ENCODE measurements at regions not wholly inside any gene's neighbourhood (a gene's known extent, or its start where the extent isn't known, plus 50 kb on each side); places are given as distances from the start of the nearest gene placed in this dataset.

GRCh38 chr21:14836950-14837349 lies 227.8 kb downstream of the NRIP1 start:
- no peaks in the 10 kb centered on the region for H3K9me3 ChIP-seq (ENCODE audit: control insufficient read depth, insufficient read depth, low read length)
- H3K27me3 ChIP-seq (ENCODE audit: control insufficient read depth, insufficient read depth, low read length) = no peaks in the 10 kb centered on the region
- no CpG with 5 or more reads among the region's 1 CpG for WGBS (ENCODE audit: insufficient coverage)
- Mint-ChIP-seq H3K36me3 (no peaks in the 10 kb centered on the region), H3K4me1 (no peaks in the 10 kb centered on the region), H3K4me3 (no peak overlapping the region), H3K9me3 (peaks cover under 1 to 2% of the 10 kb centered on the region in 2 donors), H3K27ac (no peak overlapping the region), H3K27me3 (ENCODE audit: low read depth in 2 of 2) (peaks cover 0 to 7% of the 10 kb centered on the region in 2 donors)
- TF ChIP-seq CTCF (IDR thresholded peaks at IDR 0.05) = no peak
- no peaks in the 10 kb centered on the region for H3K4me1 ChIP-seq (ENCODE audit: control insufficient read depth, insufficient read depth, low read length)
- intact Hi-C loops (cut with micrococcal nuclease) = no loop called here
- H3K27ac ChIP-seq (ENCODE audit: low read length) = no peak overlapping the region
- DNase-seq (no peak), ATAC-seq (no peak)
- no peak overlapping the region for H3K4me3 ChIP-seq (ENCODE audit: low read length)
- no peaks in the 10 kb centered on the region for H3K36me3 ChIP-seq (ENCODE audit: control insufficient read depth, insufficient read depth, low read length)

- Mint-ChIP-seq H3K27me3 (ENCODE audit: low read depth in 2 of 2) (peaks cover 0 to 7% of the 10 kb centered on the region in 2 donors), H3K4me3 (no peak overlapping the region), H3K9me3 (peaks cover 0 to 2% of the 10 kb centered on the region in 2 donors), H3K36me3 (no peaks in the 10 kb centered on the region), H3K4me1 (no peaks in the 10 kb centered on the region), H3K27ac (no peak overlapping the region)
- no peak overlapping the region for H3K27ac ChIP-seq (ENCODE audit: low read length)
- WGBS (ENCODE audit: insufficient coverage) = 100% methylated on average over 1 of the region's 1 CpG
- no peaks in the 10 kb centered on the region for H3K27me3 ChIP-seq (ENCODE audit: control insufficient read depth, insufficient read depth, low read length)
- no peaks in the 10 kb centered on the region for H3K36me3 ChIP-seq (ENCODE audit: control insufficient read depth, insufficient read depth, low read length)
- no peak overlapping the region for H3K4me3 ChIP-seq (ENCODE audit: low read length)
- DNase-seq (no peak), ATAC-seq (no peak)
- H3K9me3 ChIP-seq (ENCODE audit: control insufficient read depth, insufficient read depth, low read length) = no peaks in the 10 kb centered on the region
- no peaks in the 10 kb centered on the region for H3K4me1 ChIP-seq (ENCODE audit: control insufficient read depth, insufficient read depth, low read length)
- intact Hi-C loops (cut with micrococcal nuclease) = no loop called here
- no peak for TF ChIP-seq CTCF (IDR thresholded peaks at IDR 0.05)
Observed at GRCh38 chr21:14833666-14834351, 231.0 kb downstream of the NRIP1 start.

- Histone ChIP-seq H3K4me3 (ENCODE audit: low read length) (no peak overlapping the region), H3K27me3 (ENCODE audit: control insufficient read depth, insufficient read depth, low read length) (no peaks in the 10 kb centered on the region), H3K36me3 (ENCODE audit: control insufficient read depth, insufficient read depth, low read length) (no peaks in the 10 kb centered on the region), H3K27ac (ENCODE audit: low read length) (no peak overlapping the region), H3K4me1 (ENCODE audit: control insufficient read depth, insufficient read depth, low read length) (no peaks in the 10 kb centered on the region), H3K9me3 (ENCODE audit: control insufficient read depth, insufficient read depth, low read length) (no peaks in the 10 kb centered on the region)
- no peak for ATAC-seq
- intact Hi-C loops (cut with micrococcal nuclease) = no loop called here
- Mint-ChIP-seq H3K9me3 (peaks cover 0 to 2% of the 10 kb centered on the region in 2 donors), H3K27me3 (ENCODE audit: low read depth in 2 of 2) (peaks cover 0 to 7% of the 10 kb centered on the region in 2 donors), H3K4me3 (no peak overlapping the region), H3K36me3 (no peaks in the 10 kb centered on the region), H3K4me1 (no peaks in the 10 kb centered on the region), H3K27ac (no peak overlapping the region)
- 95% methylated on average over 3 of the region's 4 CpGs for WGBS (ENCODE audit: insufficient coverage)
- DNase-seq = no peak
- TF ChIP-seq CTCF (IDR thresholded peaks at IDR 0.05) = no peak
Observed at GRCh38 chr21:14833241-14833640, 231.6 kb downstream of the NRIP1 start.

- DNase-seq = no peak
- Histone ChIP-seq H3K9me3 (ENCODE audit: control insufficient read depth, insufficient read depth, low read length) (no peaks in the 10 kb centered on the region), H3K4me1 (ENCODE audit: control insufficient read depth, insufficient read depth, low read length) (no peaks in the 10 kb centered on the region), H3K4me3 (ENCODE audit: low read length) (no peak overlapping the region), H3K36me3 (ENCODE audit: control insufficient read depth, insufficient read depth, low read length) (no peaks in the 10 kb centered on the region), H3K27ac (ENCODE audit: low read length) (no peak overlapping the region), H3K27me3 (ENCODE audit: control insufficient read depth, insufficient read depth, low read length) (no peaks in the 10 kb centered on the region)
- H3K27me3 Mint-ChIP-seq (ENCODE audit: low read depth in 2 of 2) = no peaks in the 10 kb centered on the region
- no peak overlapping the region for H3K4me3 Mint-ChIP-seq
- intact Hi-C loops (cut with micrococcal nuclease) = no loop called here
- no peaks in the 10 kb centered on the region for H3K36me3 Mint-ChIP-seq
- no peak overlapping the region for H3K27ac Mint-ChIP-seq
- TF ChIP-seq CTCF (IDR thresholded peaks at IDR 0.05) = no peak
- H3K4me1 Mint-ChIP-seq = no peaks in the 10 kb centered on the region
- no peak for ATAC-seq
- WGBS (ENCODE audit: insufficient coverage) = 98% methylated on average over 3 of the region's 3 CpGs
- H3K9me3 Mint-ChIP-seq = no peaks in the 10 kb centered on the region
Observed at GRCh38 chr21:14830307-14830706, 234.5 kb downstream of the NRIP1 start.
